ENCODE measurements at regions not wholly inside any gene's neighbourhood (a gene's known extent, or its start where the extent isn't known, plus 50 kb on each side); places are given as distances from the start of the nearest gene placed in this dataset.

DNA sequence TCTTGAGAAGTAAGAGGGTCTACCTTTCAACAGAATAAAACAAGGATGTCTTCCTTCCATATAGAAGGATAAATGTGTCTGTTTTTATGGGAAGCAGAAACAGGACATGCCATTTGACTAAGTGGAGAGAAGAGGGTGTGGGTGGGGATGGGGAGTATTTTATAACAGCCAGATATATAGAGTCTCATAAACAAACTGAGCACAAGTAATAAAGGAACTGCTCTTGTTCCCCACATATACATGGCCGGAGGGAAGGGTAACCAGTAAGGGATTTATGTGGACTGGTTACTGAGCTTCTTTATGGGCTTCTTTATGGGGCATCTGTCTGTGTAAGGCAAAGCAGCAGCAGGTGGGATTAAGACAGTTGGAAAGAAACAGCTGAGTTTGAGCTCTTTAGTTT, 558.1 kb downstream of the REEP3 start:
- TF ChIP-seq PPARA (CRISPR knock-in tag; IDR thresholded peaks at IDR 0.05; ENCODE audit: borderline replicate concordance) = no peak
- TF ChIP-seq, protein P1, sequence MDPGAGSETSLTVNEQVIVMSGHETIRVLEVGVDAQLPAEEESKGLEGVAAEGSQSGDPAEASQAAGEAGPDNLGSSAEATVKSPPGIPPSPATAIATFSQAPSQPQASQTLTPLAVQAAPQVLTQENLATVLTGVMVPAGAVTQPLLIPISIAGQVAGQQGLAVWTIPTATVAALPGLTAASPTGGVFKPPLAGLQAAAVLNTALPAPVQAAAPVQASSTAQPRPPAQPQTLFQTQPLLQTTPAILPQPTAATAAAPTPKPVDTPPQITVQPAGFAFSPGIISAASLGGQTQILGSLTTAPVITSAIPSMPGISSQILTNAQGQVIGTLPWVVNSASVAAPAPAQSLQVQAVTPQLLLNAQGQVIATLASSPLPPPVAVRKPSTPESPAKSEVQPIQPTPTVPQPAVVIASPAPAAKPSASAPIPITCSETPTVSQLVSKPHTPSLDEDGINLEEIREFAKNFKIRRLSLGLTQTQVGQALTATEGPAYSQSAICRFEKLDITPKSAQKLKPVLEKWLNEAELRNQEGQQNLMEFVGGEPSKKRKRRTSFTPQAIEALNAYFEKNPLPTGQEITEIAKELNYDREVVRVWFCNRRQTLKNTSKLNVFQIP (CRISPR knock-in tag; IDR thresholded peaks at IDR 0.05; ENCODE audit: borderline replicate concordance, low read depth) = no peak
- TF ChIP-seq ZFP3 (CRISPR knock-in tag; IDR thresholded peaks at IDR 0.05) = no peak
- TF ChIP-seq ZNF70 (CRISPR knock-in tag; IDR thresholded peaks at IDR 0.05) = no peak
- no peak for TF ChIP-seq TOX (CRISPR knock-in tag; IDR thresholded peaks at IDR 0.05; ENCODE audit: borderline replicate concordance)
- TF ChIP-seq ZFP30 (CRISPR knock-in tag; IDR thresholded peaks at IDR 0.05) = no peak
- TF ChIP-seq, protein P2, sequence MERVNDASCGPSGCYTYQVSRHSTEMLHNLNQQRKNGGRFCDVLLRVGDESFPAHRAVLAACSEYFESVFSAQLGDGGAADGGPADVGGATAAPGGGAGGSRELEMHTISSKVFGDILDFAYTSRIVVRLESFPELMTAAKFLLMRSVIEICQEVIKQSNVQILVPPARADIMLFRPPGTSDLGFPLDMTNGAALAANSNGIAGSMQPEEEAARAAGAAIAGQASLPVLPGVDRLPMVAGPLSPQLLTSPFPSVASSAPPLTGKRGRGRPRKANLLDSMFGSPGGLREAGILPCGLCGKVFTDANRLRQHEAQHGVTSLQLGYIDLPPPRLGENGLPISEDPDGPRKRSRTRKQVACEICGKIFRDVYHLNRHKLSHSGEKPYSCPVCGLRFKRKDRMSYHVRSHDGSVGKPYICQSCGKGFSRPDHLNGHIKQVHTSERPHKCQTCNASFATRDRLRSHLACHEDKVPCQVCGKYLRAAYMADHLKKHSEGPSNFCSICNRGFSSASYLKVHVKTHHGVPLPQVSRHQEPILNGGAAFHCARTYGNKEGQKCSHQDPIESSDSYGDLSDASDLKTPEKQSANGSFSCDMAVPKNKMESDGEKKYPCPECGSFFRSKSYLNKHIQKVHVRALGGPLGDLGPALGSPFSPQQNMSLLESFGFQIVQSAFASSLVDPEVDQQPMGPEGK (CRISPR knock-in tag; IDR thresholded peaks at IDR 0.05; ENCODE audit: borderline replicate concordance) = no peak
- TF ChIP-seq CSDC2 (CRISPR knock-in tag; IDR thresholded peaks at IDR 0.05) = no peak
- TF ChIP-seq, protein P3, sequence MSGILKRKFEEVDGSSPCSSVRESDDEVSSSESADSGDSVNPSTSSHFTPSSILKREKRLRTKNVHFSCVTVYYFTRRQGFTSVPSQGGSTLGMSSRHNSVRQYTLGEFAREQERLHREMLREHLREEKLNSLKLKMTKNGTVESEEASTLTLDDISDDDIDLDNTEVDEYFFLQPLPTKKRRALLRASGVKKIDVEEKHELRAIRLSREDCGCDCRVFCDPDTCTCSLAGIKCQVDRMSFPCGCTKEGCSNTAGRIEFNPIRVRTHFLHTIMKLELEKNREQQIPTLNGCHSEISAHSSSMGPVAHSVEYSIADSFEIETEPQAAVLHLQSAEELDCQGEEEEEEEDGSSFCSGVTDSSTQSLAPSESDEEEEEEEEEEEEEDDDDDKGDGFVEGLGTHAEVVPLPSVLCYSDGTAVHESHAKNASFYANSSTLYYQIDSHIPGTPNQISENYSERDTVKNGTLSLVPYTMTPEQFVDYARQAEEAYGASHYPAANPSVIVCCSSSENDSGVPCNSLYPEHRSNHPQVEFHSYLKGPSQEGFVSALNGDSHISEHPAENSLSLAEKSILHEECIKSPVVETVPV (CRISPR knock-in tag; IDR thresholded peaks at IDR 0.05) = no peak
